Natural killer cell treated with Interleukin-12 subunit alpha and Interleukin-12 subunit beta and Interleukin-15 and Interleukin-18, amount 100 ng/mL, for 72 hours (primary cell): ENCODE measurements at regions not wholly inside any gene's neighbourhood (a gene's known extent, or its start where the extent isn't known, plus 50 kb on each side); places are given as distances from the start of the nearest gene placed in this dataset.

Experiments used
- ATAC-seq, 2 donors: fragments of 150-1000 bp; cut with Tn5 transposase in 1 of 2; sonication (Bioruptor Pico), chemical (Tn5 transposase) in 1 of 2; 2 replicates each; pipeline ENCODE4 v1.10.0; 2021
- DNase-seq: peaks from one replicate; pipeline ENCODE4 v3.0.0; 2022; ENCODE audit warnings: low spot score
- H3K27ac Mint-ChIP-seq, 2 donors: 1 replicate in 1 of 2; 2 replicates in 1 of 2; pipeline ENCODE4 v1.8.0; 2022; ENCODE audit warnings: mixed read lengths in 2 of 2, mild to moderate bottlenecking in 1 of 2, moderate library complexity in 1 of 2
- H3K27me3 Mint-ChIP-seq, 2 donors: 1 replicate in 1 of 2; 2 replicates in 1 of 2; pipeline ENCODE4 v1.8.0; 2022; ENCODE audit warnings: mixed read lengths in 2 of 2
- H3K36me3 Mint-ChIP-seq: one replicate; pipeline ENCODE4 v1.8.0; 2022; ENCODE audit warnings: mixed read lengths
- H3K4me1 Mint-ChIP-seq, 2 donors: 1 replicate in 1 of 2; 2 replicates in 1 of 2; pipeline ENCODE4 v1.8.0; 2022; ENCODE audit warnings: low read depth in 2 of 2, mixed read lengths in 2 of 2, mild to moderate bottlenecking in 1 of 2
- H3K4me3 Mint-ChIP-seq: one replicate; pipeline ENCODE4 v1.8.0; 2022; ENCODE audit warnings: mixed read lengths
- H3K9me3 Mint-ChIP-seq: 2 replicates; pipeline ENCODE4 v1.8.0; 2022; ENCODE audit warnings: mixed read lengths

DNA sequence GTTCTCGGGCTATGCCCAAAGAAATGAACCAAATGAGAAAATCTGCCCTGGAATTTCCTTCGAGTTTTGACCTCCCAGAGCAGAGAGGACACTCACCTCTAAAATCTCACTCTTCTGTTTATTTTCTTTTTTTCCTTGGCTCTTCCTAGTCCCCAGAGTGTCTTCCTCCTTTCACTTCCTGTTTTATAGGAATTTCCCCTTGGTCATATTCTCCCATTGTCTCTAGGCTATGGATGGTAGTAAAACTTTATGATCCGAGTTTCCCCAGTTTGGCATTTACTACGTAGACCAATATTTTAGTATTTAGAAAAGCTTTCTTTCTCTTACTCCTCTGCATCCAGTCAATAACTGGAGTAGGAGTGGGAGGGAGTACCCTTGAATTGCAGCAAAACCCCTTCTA, 354.5 kb upstream of the ZNF608 start:
- no peak for DNase-seq
- no peaks in the 10 kb centered on the region for H3K36me3 Mint-ChIP-seq
- H3K4me3 Mint-ChIP-seq = no peak overlapping the region
- ATAC-seq = no peak
- no peaks in the 10 kb centered on the region for H3K27me3 Mint-ChIP-seq
- H3K4me1 Mint-ChIP-seq = no peaks in the 10 kb centered on the region
- no peaks in the 10 kb centered on the region for H3K9me3 Mint-ChIP-seq
- no peak overlapping the region for H3K27ac Mint-ChIP-seq

DNA sequence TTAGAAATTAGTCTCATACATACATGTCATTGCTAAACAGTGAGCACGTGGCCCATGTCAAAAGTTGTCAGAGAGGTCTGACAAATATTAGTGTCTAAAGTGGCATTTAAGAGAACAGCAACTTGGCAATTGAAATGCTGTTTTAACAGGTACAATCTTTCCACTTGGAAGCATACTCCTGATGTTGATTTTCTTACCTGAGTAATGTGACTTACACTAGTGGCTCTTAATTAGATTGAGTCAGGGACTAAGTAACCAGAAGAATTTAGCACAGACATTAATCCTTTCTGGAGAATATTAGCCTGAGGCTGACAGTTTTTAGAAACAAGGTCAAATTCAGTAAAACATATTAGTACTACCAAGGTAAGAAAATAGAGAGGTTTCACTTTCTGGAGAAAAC, 357.0 kb upstream of the ZNF608 start:
- Mint-ChIP-seq H3K4me1 (no peaks in the 10 kb centered on the region), H3K27ac (no peak overlapping the region), H3K9me3 (no peaks in the 10 kb centered on the region), H3K36me3 (no peaks in the 10 kb centered on the region), H3K27me3 (no peaks in the 10 kb centered on the region), H3K4me3 (no peak overlapping the region)
- no peak for DNase-seq
- ATAC-seq = no peak

DNA sequence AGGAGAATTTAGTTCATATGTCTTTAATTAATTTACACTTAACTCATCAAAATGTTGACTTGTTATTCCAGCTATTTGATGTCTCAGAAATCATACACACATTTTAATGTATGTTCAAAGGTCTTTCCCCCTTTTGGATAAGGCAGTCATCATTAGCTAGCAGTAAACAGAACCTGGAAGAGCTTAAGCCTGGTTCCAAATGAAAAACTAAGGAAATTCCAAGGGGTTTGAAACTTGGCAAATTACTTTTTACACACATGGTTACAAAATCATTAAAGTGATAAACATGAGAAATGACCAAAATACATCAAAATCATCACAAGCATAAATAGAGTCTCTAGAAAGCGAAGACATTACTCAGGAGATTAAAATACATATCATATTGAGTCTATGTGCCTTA, 359.8 kb upstream of the ZNF608 start:
- no peaks in the 10 kb centered on the region for H3K27me3 Mint-ChIP-seq
- DNase-seq (no peak), ATAC-seq (no peak)
- peaks cover 3% of the 10 kb centered on the region for H3K9me3 Mint-ChIP-seq
- H3K4me1 Mint-ChIP-seq = no peaks in the 10 kb centered on the region
- no peaks in the 10 kb centered on the region for H3K36me3 Mint-ChIP-seq
- no peak overlapping the region for H3K4me3 Mint-ChIP-seq
- H3K27ac Mint-ChIP-seq = no peak overlapping the region

DNA sequence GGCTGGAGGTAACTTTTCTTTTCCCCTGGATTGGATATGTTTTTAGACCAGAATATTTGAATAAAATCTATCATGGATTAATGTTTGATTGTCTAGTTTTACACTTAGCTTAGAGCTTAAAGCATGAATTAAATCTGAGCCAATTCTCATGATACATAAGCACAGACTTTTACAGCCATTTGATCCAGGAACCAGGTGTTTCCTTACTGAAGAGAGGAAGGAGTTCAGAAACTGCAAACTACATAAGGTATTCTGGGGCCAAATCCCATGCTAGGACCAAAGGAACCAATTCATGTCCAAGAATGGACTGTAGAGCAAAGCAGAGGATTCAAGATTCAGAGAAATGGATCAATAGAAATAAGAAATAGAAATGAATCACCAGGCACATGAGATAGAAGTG, 360.4 kb upstream of the ZNF608 start:
- peaks cover 9% of the 10 kb centered on the region for H3K9me3 Mint-ChIP-seq
- DNase-seq = no peak
- no peak for ATAC-seq
- no peak overlapping the region for H3K4me3 Mint-ChIP-seq
- no peaks in the 10 kb centered on the region for H3K36me3 Mint-ChIP-seq
- no peaks in the 10 kb centered on the region for H3K4me1 Mint-ChIP-seq
- H3K27me3 Mint-ChIP-seq = no peaks in the 10 kb centered on the region
- H3K27ac Mint-ChIP-seq = no peak overlapping the region

DNA sequence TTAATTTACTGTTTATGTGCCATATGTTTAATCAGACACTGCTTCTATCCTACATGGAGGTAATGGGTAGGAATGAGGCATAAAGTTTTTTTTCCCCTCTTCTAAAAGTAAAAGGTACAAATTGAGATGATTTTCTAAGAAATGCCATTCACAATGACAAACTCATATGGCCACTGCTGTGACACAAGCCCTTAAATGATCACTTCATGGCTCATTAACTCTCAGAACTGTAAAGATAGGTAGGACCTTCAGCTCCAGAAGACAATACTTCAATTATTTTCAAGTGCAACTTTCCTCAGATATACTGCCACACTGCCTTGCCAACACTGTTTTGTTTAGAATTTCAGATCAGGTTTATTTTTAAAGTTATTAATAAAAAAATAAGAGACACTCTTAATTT, 362.9 kb upstream of the ZNF608 start:
- ATAC-seq (no peak), DNase-seq (no peak)
- no peaks in the 10 kb centered on the region for H3K36me3 Mint-ChIP-seq
- no peak overlapping the region for H3K4me3 Mint-ChIP-seq
- H3K27me3 Mint-ChIP-seq = no peaks in the 10 kb centered on the region
- no peaks in the 10 kb centered on the region for H3K4me1 Mint-ChIP-seq
- H3K27ac Mint-ChIP-seq = no peak overlapping the region
- peaks cover 9% of the 10 kb centered on the region for H3K9me3 Mint-ChIP-seq

DNA sequence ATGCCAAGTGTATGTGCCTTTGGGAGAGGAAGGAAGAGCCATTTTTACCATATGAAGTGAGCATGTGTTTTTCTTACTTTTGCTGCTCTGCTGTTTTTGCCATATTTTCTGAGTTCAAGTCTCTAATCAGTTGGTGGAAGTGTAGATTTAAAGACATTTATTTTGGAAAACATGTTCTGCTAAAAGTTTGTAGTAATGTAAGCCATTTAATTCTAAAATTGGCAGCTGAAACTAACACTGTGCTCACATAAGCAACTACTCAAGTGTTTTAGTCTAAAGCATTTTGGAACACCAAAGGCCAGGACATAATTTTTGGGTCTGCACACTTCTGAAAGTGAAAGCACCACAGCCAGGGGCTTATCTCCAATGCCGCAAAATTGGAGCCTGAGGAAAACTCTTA, 363.4 kb upstream of the ZNF608 start:
- Mint-ChIP-seq H3K9me3 (peaks cover 9% of the 10 kb centered on the region), H3K27me3 (no peaks in the 10 kb centered on the region), H3K4me3 (no peak overlapping the region), H3K36me3 (no peaks in the 10 kb centered on the region), H3K4me1 (no peaks in the 10 kb centered on the region), H3K27ac (no peak overlapping the region)
- DNase-seq (no peak), ATAC-seq (no peak)

DNA sequence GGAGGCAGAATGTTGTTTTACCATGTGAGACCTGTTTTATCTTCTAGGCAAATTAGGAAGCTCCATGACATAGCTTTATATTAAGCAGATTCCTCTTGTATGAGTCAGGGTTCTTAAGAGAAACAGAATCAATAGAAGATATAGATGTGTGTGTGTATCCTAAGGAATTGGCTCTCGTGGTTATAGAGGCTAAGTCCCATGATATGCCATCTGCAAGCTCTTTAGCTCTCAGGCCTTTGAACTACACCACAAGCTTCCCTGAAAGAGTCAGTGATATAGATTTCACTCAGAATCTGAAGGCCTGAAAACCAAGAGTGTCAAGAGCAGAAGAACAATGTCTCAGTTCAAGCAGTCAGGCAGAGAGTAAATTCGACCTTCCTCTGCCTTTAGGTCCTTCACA, 365.8 kb upstream of the ZNF608 start:
- H3K4me1 Mint-ChIP-seq = no peaks in the 10 kb centered on the region
- no peak overlapping the region for H3K4me3 Mint-ChIP-seq
- H3K27me3 Mint-ChIP-seq = no peaks in the 10 kb centered on the region
- DNase-seq = no peak
- no peak overlapping the region for H3K27ac Mint-ChIP-seq
- H3K9me3 Mint-ChIP-seq = peaks cover 9% of the 10 kb centered on the region
- H3K36me3 Mint-ChIP-seq = no peaks in the 10 kb centered on the region
- ATAC-seq = no peak

DNA sequence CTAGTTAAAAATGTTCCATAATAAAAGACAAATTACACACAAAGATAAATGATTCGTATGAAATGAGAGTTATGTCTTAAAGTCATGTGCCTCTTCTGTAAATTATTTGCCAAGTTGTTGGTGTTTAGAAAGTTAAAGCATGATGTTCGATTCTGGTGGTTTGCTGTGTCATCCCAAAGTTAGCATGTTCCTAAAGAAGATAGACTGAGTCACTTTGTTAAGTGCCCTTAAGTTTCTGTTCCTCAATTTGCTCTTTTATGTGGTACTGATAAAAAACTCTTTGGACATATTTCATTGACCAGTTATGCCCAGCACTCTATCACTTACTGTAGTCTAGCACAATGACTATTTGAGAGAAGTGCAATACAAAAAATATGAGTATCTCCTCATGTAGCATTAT, 366.9 kb upstream of the ZNF608 start:
- H3K27me3 Mint-ChIP-seq = peaks cover 0 to 5% of the 10 kb centered on the region in 2 donors
- DNase-seq (no peak), ATAC-seq (no peak)
- H3K27ac Mint-ChIP-seq = no peak overlapping the region
- no peak overlapping the region for H3K4me3 Mint-ChIP-seq
- H3K4me1 Mint-ChIP-seq = peaks cover 0 to 3% of the 10 kb centered on the region in 2 donors
- H3K36me3 Mint-ChIP-seq = no peaks in the 10 kb centered on the region
- H3K9me3 Mint-ChIP-seq = peaks cover 9% of the 10 kb centered on the region

DNA sequence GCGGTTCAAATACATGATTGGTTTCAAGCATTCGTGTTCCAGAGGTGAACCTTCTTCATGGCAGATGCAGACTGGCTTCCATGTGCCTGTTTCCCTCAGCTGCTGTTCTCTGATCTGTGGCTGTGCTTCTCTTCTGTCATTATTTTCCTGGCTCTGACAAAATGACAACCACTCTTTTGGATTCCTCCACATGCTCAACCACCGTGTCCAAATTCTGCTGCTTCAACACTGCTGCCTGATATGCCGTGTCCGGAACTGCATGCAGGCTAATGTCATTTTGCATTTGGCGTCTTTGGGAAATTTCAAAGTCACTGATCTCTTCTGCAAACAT, 368.7 kb upstream of the ZNF608 start:
- no peak overlapping the region for H3K27ac Mint-ChIP-seq
- ATAC-seq = no peak
- H3K9me3 Mint-ChIP-seq = peaks cover 9% of the 10 kb centered on the region
- no peaks in the 10 kb centered on the region for H3K36me3 Mint-ChIP-seq
- peaks cover 0 to 3% of the 10 kb centered on the region in 2 donors for H3K4me1 Mint-ChIP-seq
- peaks cover 5 to 9% of the 10 kb centered on the region in 2 donors for H3K27me3 Mint-ChIP-seq
- DNase-seq = no peak
- no peak overlapping the region for H3K4me3 Mint-ChIP-seq

DNA sequence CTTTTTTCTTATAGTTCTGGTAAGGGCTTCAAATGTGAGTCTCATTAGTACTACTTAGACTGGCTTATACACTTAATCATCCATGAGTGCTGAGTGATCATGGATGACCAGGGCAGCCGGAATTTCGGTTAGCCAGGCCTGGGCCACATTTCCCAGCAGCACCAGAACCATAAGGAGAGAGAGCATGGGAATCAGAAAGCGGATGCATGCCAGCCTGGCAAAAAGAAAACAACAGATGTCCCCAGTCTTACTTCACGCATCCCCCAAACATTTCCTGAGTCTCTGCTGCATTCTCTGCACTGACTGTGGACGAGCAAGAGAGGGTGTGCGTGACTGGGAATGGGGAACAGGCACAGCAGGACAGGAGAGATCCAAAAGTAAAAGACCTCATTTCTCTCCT, 371.1 kb upstream of the ZNF608 start:
- Mint-ChIP-seq H3K27ac (no peak overlapping the region), H3K27me3 (peaks cover 6 to 9% of the 10 kb centered on the region in 2 donors), H3K4me1 (peaks cover 0 to 3% of the 10 kb centered on the region in 2 donors), H3K9me3 (no peaks in the 10 kb centered on the region), H3K4me3 (no peak overlapping the region), H3K36me3 (no peaks in the 10 kb centered on the region)
- no peak for ATAC-seq
- no peak for DNase-seq

DNA sequence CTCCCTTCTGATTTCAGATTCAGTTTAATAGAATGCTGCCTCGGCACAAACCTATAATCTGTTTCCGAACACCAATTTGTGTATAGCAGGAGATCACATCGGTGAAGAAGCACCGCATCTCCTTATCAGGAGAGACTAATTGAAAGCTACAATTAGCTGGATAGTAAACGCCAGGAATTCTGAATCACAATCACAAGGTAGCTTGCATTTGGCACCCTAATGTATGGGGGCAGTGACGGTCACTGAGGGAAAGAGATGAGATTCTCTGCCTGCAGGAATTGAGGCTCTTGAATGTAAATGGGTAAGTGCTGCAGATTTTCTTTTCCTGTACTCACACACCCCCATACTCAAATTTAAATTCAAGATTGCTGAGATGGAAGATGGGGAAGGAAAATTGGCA, 373.6 kb upstream of the ZNF608 start:
- Mint-ChIP-seq H3K27me3 (peaks cover 6 to 9% of the 10 kb centered on the region in 2 donors), H3K9me3 (no peaks in the 10 kb centered on the region)

DNA sequence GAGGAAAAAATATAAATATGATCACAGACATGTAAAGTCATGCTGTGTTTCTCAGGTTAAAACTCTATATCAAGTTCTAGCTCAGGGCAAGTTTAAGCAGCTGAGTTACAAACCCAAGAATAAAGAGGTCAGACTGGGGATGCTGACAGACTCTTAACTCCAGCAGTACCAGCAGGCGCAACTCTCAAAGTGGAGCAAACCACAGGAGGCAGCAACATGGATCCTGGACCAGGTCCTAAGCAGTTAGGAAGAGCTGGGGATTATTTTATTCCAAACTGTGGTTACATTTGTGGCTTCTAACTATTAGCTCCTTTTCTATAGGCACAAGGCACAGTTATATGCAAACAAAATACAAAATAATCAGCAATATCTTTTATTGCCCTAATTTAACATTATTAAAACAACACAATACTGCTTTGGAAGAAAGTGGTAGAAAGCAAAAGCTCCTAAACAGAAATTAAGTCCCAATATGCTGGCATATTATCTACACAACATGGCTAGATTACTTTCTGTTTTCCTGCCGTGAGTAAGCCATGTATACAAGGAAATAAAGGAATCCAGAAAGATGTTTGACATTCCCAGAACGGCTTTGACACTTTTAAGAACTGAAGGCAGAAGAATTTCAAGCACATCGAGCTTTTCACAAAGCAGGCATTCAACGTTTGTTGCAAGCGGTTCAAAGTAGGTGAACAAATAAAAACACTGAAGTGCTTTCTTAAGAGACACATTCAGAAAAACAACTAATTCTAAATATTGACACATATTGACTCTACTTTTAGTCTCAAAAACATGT, 378.8 kb upstream of the ZNF608 start:
- Mint-ChIP-seq H3K4me3 (no peak overlapping the region), H3K27me3 (peaks cover 0 to under 1% of the 10 kb centered on the region in 2 donors), H3K36me3 (no peaks in the 10 kb centered on the region), H3K9me3 (no peaks in the 10 kb centered on the region), H3K4me1 (no peaks in the 10 kb centered on the region), H3K27ac (no peak overlapping the region)
- no peak for ATAC-seq
- DNase-seq = no peak

More for the DNA sequence above, 373.6 kb upstream of the ZNF608 start:
- ATAC-seq (no peak), DNase-seq (no peak)
- Mint-ChIP-seq H3K4me3 (no peak overlapping the region), H3K36me3 (no peaks in the 10 kb centered on the region), H3K27ac (no peak overlapping the region), H3K4me1 (peaks cover 0 to 3% of the 10 kb centered on the region in 2 donors)

DNA sequence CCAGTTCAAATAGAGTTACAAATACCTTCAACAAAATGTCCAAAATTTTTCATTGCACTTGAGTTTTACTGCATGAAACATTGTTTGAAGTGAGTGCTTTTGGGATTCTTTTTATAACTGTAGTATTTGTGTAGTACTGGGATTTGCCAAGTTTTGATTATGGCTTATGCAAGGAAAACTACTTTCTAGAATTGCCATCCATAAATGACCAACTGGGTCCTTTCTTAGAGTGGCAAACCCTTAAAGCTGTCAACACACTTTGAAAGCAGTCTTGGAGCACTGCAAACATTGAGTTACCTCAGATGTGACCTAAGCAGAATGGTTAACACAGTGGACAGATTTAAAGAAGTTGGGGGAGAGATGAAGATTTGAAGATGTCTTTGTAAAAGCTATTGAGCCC, 379.6 kb upstream of the ZNF608 start:
- ATAC-seq (no peak), DNase-seq (no peak)
- Mint-ChIP-seq H3K36me3 (no peaks in the 10 kb centered on the region), H3K27ac (no peak overlapping the region), H3K27me3 (no peaks in the 10 kb centered on the region), H3K4me1 (no peaks in the 10 kb centered on the region), H3K9me3 (no peaks in the 10 kb centered on the region), H3K4me3 (no peak overlapping the region)

DNA sequence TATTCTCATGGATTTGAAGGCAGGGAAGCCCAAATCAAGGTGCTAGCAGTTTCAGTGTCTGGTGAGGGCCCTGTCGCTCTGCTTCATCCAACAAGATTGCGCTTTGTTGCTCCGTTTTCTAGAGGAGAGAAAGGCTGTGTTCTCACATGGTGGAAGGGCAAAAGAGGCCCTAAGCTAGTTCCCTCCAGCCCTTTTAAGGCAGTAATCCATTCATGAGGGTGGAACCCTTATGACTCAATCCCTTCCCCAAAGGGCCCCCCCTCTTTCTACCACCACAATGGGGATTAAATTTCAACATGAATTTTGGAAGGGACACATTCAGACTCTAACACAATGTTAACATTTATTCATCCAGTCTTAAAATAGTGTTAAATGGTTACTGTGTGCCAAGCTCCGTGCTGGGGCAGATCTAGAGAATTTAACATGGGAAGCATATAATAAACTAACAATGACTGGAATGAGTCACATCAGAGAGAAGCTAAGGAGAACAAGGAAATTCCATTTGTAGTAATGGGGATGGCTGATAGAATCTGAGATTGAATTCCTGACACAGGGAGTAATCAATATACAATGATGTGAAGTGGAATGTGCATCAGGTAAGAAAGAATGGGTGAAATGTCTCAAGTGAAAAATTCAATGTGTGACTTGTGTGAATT, 382.8 kb upstream of the ZNF608 start:
- H3K36me3 Mint-ChIP-seq = no peaks in the 10 kb centered on the region
- no peak overlapping the region for H3K27ac Mint-ChIP-seq
- ATAC-seq = no peak
- no peak overlapping the region for H3K4me3 Mint-ChIP-seq
- H3K9me3 Mint-ChIP-seq = no peaks in the 10 kb centered on the region
- DNase-seq = no peak
- H3K27me3 Mint-ChIP-seq = no peaks in the 10 kb centered on the region
- no peaks in the 10 kb centered on the region for H3K4me1 Mint-ChIP-seq

DNA sequence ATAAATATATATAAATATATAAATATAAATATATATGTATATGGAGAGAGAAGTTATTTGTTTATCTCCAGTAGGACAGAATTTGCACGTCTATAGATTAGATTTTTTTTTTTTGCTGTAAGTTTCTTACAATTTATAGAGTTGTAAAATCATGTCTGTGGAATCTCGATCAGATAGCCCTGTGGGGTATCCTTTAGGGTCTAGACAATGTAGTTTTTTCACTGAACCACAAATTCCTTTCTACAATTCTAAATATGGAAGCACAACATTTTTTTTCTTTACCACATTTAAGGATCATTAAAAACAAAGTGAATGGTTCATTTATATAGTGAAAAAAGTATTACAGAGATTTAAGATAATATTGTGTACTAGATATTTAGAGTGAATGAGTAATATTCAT, 384.2 kb upstream of the ZNF608 start:
- H3K27me3 Mint-ChIP-seq = no peaks in the 10 kb centered on the region
- no peak overlapping the region for H3K27ac Mint-ChIP-seq
- no peak for DNase-seq
- H3K9me3 Mint-ChIP-seq = no peaks in the 10 kb centered on the region
- H3K4me3 Mint-ChIP-seq = no peak overlapping the region
- no peak for ATAC-seq
- H3K4me1 Mint-ChIP-seq = no peaks in the 10 kb centered on the region
- no peaks in the 10 kb centered on the region for H3K36me3 Mint-ChIP-seq
